ENCODE measurements at regions not wholly inside any gene's neighbourhood (a gene's known extent, or its start where the extent isn't known, plus 50 kb on each side); places are given as distances from the start of the nearest gene placed in this dataset.
"Not testable (repeated sequence)": the region's sequence is repeated elsewhere in the genome, so short reads cannot be mapped to it uniquely, and the experiment has no call there.

GRCh38 chr9:105004466-105005090 is 76.6 kb upstream of the ABCA1 start:
- H3K36me3 ChIP-seq, result no peaks in the 10 kb centered on the region
- intact Hi-C loops (cut with DNase I), result no loop called here
- H3K27ac ChIP-seq, result no peak overlapping the region
- H3K4me3 ChIP-seq, result no peak overlapping the region
- ATAC-seq (no peak), DNase-seq (no peak)
- no peak for TF ChIP-seq POLR2A (IDR thresholded peaks at IDR 0.05)
- TF ChIP-seq, protein P1, sequence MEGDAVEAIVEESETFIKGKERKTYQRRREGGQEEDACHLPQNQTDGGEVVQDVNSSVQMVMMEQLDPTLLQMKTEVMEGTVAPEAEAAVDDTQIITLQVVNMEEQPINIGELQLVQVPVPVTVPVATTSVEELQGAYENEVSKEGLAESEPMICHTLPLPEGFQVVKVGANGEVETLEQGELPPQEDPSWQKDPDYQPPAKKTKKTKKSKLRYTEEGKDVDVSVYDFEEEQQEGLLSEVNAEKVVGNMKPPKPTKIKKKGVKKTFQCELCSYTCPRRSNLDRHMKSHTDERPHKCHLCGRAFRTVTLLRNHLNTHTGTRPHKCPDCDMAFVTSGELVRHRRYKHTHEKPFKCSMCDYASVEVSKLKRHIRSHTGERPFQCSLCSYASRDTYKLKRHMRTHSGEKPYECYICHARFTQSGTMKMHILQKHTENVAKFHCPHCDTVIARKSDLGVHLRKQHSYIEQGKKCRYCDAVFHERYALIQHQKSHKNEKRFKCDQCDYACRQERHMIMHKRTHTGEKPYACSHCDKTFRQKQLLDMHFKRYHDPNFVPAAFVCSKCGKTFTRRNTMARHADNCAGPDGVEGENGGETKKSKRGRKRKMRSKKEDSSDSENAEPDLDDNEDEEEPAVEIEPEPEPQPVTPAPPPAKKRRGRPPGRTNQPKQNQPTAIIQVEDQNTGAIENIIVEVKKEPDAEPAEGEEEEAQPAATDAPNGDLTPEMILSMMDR (IDR thresholded peaks at IDR 0.05), result no peak
- H3K27me3 ChIP-seq, result no peaks in the 10 kb centered on the region
- 86 to 91% (median 87%) methylated on average over 7 of the region's 7 CpGs for WGBS, 4 donors
- no peaks in the 10 kb centered on the region for H3K9me3 ChIP-seq
- peaks cover 0 to 36% (median 0%) of the 10 kb centered on the region in 12 donors for H3K4me1 ChIP-seq

DNA sequence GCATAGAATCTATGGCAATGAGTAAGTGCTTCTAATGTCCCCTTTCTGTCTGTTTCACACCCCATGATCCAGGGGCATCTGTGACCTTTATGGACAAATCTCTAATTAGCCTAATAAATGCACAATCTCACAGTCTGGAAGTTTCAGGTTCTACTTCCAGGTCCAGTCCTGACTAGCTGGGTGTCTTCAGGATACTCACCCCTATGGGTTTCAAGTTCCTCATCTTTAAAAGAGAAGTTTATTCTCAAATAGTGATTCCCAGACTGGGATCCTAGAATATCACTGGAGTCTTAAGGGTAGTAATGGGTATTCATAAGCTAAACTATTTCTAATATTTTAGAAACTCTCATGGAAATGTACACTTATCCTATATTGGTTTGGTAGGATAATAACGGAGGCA is 77.2 kb upstream of the ABCA1 start:
- H3K4me1 ChIP-seq, result peaks cover 0 to 36% (median 0%) of the 10 kb centered on the region in 12 donors
- no peaks in the 10 kb centered on the region for H3K9me3 ChIP-seq
- TF ChIP-seq, protein P1 (IDR thresholded peaks at IDR 0.05), result no peak
- TF ChIP-seq POLR2A (IDR thresholded peaks at IDR 0.05), result no peak
- H3K36me3 ChIP-seq, result no peaks in the 10 kb centered on the region
- WGBS, 4 donors, result 89 to 97% (median 95%) methylated on average over 1 of the region's 1 CpG
- no peak overlapping the region for H3K4me3 ChIP-seq
- no peak overlapping the region for H3K27ac ChIP-seq
- intact Hi-C loops (cut with DNase I), result no loop called here
- no peak for DNase-seq
- H3K27me3 ChIP-seq, result no peaks in the 10 kb centered on the region
- ATAC-seq, result no peak

GRCh38 chr9:105006514-105006913 is 78.6 kb upstream of the ABCA1 start:
- no peak for ATAC-seq
- intact Hi-C loops (cut with DNase I), result no loop called here
- no peak for TF ChIP-seq POLR2A (IDR thresholded peaks at IDR 0.05)
- TF ChIP-seq, protein P1 (IDR thresholded peaks at IDR 0.05), result no peak
- Histone ChIP-seq H3K4me1 (peaks cover 0 to 36% (median 0%) of the 10 kb centered on the region in 12 donors), H3K4me3 (no peak overlapping the region), H3K36me3 (no peaks in the 10 kb centered on the region), H3K27ac (peak overlapping the region in 1 of 12 donors; percentile 86), H3K9me3 (no peaks in the 10 kb centered on the region), H3K27me3 (no peaks in the 10 kb centered on the region)
- no peak for DNase-seq
- 85 to 90% (median 89%) methylated on average over 2 of the region's 2 CpGs for WGBS, 4 donors

- Histone ChIP-seq H3K9me3 (no peaks in the 10 kb centered on the region), H3K4me1 (peaks cover 0 to 36% (median 0%) of the 10 kb centered on the region in 12 donors), H3K27me3 (no peaks in the 10 kb centered on the region), H3K4me3 (no peak overlapping the region), H3K27ac (peak overlapping the region in 2 of 12 donors; percentile 50 to 86), H3K36me3 (no peaks in the 10 kb centered on the region)
- WGBS, 4 donors, result 62 to 72% (median 64%) methylated on average over 2 of the region's 2 CpGs
- no peak for DNase-seq
- ATAC-seq, result peak in 3 of 4 donors; percentile 69 to 83 (median 81)
- intact Hi-C loops (cut with DNase I), result no loop called here
- TF ChIP-seq POLR2A (IDR thresholded peaks at IDR 0.05), result no peak
- TF ChIP-seq, protein P1 (IDR thresholded peaks at IDR 0.05), result no peak
Observed at GRCh38 chr9:105007143-105007542, 79.2 kb upstream of the ABCA1 start.

- H3K9me3 ChIP-seq; H3K27ac ChIP-seq; DNase-seq; H3K27me3 ChIP-seq; H3K4me3 ChIP-seq; ATAC-seq; H3K36me3 ChIP-seq; intact Hi-C loops (cut with DNase I): not testable (repeated sequence)
- H3K4me1 ChIP-seq, result peaks cover 0 to 23% (median 0%) of the 10 kb centered on the region in 12 donors
- 78 to 87% (median 83%) methylated on average over 3 of the region's 3 CpGs for WGBS, 4 donors
Observed at GRCh38 chr9:105010089-105010488, 82.1 kb upstream of the ABCA1 start.

All from heart left ventricle (tissue), 16 donors.